GM19328 (cell line): ENCODE measurements at regions not wholly inside any gene's neighbourhood (a gene's known extent, or its start where the extent isn't known, plus 50 kb on each side); places are given as distances from the start of the nearest gene placed in this dataset.
"Not testable (repeated sequence)": the region's sequence is repeated elsewhere in the genome, so short reads cannot be mapped to it uniquely, and the experiment has no call there.

Experiments
- ATAC-seq: cut with Tn5 transposase; IDR thresholded peaks from one replicate; pipeline ENCODE4 v1.9.1; 2021; ENCODE audit warnings: mild to moderate bottlenecking, moderate library complexity; ENCODE audit not compliant: unreplicated experiment

DNA sequence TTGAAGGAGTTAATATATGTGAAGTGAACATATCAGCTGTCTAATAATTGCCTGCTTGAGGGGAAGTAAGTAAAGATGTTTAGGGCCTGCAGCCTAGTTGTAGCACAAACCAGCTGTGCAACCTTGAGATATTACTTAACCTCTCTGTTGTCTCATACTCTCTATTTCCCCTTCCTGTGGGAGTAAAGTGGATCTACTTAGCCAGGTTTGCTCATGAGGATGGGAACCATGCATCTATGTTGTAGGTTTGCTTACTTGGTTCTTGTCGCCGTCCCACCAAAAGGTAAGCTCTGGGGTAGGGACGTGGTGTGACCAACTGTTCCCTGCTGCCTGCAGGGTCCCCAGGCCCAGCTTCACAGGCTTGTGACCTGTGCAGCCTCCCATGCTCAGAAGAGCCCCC is 362.7 kb upstream of the SULF2 start:
- no peak for ATAC-seq

DNA sequence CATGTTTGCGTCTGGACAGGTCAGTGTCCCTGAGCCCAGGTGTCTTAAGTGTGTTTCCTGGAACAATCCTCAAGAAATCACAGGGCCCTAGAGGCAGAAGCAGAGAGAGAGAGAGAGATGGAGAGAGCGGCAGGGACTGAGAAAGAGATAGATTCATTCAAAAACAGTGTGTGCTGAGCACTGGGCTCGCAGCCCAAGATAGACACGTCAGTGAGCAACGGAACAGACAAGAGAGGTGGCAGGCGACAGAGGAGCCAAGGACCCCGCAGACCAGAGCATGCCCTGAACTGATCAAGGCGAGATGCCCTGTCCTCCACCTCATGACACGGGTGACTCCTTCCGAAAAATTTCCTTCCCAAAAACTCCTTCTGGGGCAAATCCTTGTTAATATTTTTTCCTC is 362.0 kb upstream of the SULF2 start:
- ATAC-seq = no peak

DNA sequence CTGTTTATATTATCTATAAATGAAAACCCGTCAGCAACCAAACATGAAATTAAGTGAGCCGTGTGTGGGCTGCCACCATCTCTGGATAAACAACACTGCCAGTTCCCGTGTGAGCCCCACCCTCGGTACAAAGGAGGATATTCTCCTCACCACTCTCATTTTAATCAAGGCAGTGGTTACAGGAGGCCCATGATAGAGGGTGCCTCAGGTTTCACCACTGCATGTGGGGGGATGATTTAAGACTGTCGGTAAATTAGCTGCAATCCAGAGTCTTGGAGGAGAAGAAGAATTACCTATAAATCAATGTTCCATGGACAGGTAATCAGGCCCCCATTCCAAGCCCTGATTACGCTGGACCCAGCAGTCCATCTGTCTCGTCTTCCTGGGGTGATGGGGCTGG is 361.6 kb upstream of the SULF2 start:
- ATAC-seq = no peak

DNA sequence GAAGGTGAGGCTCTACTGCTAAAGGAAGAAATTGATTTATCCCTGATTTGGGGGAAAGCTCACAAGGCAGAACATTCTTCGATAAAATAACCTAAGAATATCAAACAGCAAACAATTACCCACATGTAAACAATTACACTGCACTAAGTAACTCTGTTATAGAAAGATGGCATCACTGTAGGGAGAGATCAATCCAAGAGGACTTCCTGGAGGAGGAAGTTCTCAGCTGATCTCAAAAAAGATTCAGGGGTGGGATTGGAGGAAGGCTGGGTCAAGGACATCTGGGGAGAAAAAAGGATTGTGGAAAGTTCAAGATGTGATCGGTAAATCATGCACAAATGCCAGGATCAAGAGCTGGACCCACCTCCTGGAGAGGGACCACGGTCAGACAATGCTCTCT is 361.0 kb upstream of the SULF2 start:
- ATAC-seq = no peak

DNA sequence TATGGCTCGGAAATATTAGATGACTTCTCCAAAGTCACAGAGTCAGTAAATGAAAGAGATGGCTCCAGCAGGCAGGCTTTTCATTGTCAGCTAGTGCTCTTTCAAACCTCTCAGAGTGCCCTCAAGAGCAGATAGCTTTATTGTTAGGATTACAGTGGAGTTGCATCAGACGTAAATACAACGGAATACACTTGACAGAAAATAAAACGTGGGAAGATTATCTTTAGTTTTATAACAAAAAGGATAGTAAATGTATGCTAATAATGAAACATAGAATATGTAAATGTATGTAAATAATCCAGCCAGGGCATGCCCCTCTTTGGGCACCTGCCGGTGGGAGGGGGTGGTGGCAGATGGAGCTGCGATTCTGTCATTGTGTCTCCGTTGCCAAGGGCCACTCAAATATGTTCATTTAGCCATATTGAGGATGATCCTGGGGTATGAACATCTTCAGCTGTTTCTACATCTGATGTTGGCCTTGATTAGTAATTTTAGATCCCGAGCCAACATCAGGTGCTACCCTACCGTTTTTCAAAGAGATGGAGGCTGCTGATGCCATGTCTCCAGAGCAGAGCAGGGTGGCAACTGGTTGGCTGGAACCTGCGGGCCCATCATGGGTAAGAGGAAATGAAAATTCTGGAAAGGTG is 358.3 kb upstream of the SULF2 start:
- no peak for ATAC-seq

DNA sequence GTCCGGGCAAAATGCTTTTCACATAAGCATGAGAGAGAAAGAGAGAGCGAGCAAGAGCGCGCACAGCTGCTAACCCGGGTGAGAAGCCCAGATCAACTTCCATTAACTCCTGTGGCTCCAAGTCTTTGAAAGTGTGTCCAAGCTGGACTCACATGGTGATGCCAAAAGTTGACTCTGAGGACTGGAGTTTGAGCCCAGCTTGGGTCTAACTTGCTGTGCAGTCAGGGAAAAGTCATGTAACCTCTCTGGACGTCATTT is 357.2 kb upstream of the SULF2 start:
- ATAC-seq = no peak

DNA sequence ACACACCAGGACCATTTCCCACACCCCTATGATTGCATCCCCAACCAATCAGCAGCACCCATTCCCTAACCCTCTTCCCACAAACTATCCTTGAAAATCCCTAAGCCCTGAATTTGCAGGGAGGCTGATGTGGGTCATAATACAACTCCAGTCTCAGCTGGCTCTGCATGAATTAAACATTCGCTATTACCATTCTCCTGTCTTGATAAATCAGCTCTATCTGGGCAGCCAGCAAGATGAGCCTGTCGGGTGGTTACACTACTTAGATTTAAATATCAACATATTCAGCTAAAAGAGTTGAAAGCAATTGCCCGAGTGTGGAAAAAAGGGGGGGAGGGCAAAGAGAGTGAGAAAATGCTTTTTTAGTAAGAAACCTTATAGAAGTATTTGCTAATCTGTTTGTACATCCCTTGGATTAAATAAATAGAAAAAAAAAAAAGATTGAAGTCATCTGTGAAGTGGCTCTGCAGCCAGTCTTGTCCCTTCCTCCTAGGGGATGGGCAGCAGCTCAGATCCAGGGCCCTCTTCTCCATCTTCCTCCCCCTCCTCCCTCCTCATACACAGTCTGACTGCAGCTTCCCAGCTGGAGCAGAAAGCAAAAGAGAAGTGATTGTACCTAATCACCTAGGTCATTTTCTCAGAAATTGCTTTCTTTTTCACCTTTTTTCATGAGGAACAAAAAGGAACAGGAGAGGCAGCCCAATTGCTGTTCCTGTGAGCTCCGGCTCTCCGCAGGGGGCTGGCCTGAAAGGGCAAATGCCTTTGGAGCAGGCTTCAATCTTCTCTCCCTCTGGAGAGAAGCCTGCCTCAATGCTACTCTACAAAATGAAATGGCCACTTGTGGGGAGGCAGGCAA is 356.6 kb upstream of the SULF2 start:
- ATAC-seq = no peak

DNA sequence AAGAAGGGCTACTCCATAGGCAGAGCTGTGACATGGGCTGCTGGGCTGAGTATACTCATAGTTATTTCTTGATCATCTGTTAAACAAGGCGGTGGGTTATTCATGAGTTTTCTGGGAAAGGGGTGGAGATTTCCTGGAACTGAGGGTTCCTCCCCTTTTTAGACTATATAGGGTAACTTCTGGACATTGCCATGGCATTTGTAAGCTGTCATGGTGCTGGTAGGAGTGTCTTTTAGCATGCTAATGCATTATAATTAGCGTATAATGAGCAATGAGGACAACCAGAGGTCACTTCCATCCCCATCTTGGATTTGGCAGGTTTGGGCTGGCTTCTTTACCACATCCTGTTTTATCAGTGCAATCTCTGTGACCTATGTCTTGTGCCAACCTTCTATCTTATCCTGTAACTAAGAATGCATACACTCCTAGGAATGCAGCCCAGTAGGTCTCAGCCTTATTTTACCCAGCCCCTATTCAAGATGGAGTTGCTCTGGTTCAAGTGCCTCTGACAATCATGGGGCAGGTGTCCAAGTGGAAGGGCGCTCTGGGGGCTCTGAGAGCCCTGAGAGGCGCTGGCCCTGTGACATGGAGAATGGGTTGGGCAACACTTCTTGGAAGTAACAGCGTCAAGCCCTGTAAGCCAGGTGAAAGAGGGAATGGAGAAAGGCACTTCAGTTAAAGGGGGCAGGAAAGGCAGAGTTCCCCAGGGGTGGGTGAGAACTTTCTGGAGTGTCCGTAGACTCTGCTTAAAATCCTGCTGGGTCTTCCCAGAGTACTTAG is 354.2 kb upstream of the SULF2 start:
- ATAC-seq = no peak

DNA sequence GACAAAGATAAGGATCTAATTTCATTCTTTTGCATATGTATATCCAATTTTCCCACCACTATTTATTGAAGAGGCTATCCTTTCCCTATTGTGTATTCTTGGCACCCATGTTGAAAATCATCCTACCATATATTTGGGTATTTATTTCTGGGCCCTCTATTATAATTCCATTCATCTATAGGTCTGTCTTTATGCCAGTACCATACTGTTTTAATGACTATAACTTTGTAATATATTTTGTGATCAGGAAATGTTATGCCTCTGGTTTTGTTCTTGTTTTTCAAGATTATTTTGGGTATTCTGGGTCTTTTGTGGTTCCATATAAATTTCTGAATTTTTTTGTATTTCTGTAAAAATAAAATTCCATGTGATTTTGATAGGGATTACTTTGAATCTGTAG is 347.6 kb upstream of the SULF2 start:
- no peak for ATAC-seq

DNA sequence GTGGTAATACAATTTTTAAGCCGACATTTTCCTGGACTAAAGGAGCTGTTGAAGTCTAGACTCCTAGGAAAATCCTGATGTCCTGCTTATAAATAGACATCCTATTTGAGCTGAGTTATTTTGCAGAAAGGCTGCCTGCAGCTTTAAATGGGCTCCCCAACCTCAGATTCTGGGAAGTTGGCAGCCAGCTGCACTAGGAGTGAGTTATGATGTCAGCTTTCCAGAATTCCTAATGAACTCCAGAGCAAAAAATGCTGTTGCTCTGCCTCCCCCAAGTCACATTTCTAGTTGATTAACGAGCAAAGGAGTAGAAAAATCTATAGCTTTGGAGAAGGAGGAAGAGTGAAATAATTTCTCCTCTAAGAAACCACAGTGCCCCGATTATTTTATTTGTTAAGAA is 346.3 kb upstream of the SULF2 start:
- no peak for ATAC-seq

DNA sequence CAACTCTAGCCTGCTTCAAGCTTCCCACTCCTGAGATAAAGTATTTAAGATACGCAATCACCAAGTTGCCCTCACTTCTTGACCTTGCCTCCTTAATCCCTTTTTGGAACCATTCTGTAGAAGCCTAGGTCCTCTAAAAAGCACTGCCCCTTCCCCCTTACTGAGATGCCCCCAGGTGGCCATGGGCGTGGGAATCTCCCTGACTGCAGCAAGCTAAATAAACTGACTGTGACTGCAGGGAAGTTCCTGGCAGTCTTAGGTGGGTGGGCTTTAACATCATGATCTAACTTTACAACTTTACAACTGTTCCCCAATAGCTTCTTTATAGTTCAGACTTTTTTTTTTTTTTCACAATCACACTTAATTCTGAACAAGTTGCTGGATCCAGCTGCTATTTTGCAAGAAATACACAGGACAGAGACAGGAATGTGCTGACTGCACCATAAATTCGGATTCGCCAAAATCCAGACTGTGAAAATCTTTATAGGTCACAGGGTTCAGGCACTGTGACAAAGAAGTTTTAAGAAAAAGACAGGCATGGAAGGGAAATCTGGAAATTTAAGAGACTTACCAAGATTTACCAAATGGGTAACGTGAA is 344.2 kb upstream of the SULF2 start:
- no peak for ATAC-seq

DNA sequence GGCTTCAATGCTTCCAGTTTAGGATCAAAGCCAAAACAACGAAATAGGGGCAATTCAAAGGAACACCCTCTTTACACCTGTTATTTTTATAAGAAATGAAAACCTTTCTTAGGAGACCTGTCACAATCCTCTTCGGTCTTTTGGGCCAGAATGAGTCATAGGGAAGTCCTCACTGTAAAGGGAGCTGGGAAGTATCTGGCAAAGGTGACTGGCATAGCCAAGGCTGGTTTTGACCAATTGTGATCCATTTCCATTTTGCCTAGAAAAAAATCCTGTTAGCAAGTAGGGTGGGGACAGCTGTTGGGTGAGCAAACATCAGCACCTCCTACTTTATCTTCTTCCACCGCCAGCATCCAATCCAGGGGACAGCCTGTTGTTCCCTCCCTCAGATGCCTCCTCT is 343.2 kb upstream of the SULF2 start:
- no peak for ATAC-seq

DNA sequence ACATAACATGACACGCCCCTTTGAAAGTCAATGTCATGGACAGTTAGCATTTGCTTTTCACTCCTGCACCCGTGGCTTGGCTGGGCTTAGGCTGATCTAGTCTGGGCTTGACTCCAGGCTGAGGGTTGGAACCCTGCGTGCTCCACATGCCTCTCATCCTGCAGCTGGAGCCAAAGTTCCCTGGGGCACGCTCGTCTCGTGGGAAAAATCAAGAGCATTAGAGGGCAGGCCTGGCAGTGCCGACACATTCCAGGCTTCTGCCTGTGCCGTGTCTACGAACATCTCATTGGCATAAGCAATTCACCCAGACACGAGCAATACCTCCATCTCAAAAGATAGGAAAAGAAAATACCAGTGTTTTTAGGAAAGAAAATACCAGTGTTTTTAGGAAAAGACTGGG is 342.7 kb upstream of the SULF2 start:
- ATAC-seq = not testable (repeated sequence)

DNA sequence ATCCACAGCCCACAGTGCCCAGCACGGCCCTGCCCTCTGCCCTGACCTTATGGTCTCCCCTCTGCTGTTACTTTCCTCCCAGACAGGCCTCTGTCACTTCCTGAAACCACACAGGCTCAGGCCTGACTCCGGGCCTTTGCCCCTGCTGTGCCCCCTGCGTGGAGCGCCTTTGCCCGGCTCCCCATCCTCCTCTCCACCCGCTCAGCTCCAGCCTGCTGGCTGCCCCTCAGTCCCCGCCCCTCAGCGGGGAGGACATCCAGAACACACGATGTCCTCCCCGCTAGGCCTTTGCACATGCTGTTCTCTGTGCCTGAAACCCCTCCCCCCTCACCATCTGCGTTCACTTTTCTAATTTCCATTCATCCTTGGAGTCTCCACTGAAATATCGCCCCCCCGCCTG is 341.9 kb upstream of the SULF2 start:
- not testable (repeated sequence) for ATAC-seq

DNA sequence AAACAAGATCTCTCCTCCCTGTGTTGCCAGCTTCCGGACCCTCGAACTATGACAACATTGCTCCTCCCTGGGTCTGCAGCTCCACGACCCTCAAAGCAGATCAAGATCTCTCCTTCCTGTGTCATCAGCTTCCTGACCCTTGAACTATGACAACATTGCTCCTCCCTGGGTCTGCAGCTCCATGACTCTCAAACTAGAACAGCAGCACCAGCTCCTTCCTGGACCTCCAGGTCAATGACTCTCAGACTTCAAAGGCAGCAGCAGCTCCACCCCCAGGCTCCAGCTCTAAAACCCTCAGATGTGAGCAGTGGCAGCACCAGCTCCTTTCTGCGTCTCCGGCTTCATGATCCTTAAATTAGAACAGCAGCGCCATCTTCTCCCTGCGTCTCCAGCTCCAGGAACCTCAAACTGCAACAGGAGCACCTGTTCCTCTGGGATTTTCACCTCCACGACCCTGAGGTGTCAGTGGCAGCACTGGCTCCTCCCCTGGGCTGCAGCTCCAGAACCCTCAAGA is 341.0 kb upstream of the SULF2 start:
- no peak for ATAC-seq

DNA sequence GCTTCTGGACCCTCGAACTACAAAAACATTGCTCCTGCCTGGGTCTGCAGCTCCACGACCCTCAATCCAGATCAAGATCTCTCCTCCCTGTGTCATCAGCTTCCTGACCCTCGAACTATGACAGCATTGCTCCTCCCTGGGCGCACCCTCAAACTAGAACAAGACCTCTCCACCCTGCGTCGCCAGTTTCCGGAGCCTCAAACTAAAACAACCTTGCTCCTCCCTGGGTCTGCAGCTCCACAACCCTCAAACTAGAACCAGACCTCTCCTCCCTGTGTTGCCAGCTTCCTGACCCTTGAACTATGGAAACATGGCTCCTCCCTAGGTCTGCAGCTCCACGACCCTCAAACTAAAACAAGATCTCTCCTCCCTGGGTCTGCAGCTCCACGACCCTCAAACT is 339.7 kb upstream of the SULF2 start:
- no peak for ATAC-seq

DNA sequence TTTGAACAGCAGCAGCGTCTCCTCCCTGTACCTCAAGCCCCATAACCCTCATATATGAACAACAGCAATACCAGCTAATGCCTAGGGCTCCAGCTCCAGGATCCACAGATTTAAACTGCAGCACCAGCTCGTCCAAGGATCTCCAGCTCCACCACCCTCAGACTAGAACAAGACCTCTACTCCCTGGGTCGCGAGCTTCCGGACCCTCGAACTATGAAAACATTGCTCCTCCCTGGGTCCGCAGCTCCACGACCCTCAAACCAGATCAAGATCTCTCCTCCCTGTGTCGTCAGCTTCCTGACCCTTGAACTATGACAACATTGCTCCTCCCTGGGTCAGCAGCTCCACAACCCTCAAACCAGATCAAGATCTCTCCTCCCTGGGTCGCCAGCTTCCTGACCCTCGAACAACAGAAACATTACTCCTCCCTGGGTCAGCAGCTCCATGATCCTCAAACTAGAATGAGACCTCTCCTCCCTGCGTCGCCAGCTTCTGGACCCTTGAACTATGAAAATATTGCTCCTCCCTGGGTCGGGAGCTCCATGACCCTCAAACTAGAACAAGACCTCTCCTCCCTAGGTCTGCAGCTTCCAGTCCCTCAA is 339.0 kb upstream of the SULF2 start:
- ATAC-seq = no peak

DNA sequence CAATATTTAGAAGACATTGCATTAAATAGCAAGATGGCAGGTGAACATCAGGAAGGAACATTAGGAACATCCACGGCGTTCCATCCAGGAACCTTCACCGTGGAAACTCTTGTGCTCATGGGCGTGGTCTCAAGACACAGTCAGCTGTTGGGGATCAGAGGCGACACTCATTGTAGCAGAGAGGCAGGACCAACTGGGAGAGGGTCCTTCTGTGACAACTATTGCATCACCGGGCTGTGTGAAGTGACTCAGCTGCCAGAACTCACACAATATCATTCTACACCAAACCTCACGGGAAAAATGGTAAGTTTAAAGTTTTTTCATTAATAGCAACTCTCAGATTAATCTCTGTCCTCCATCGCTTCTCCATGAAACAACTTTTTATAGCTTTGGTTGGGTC is 334.8 kb upstream of the SULF2 start:
- no peak for ATAC-seq

DNA sequence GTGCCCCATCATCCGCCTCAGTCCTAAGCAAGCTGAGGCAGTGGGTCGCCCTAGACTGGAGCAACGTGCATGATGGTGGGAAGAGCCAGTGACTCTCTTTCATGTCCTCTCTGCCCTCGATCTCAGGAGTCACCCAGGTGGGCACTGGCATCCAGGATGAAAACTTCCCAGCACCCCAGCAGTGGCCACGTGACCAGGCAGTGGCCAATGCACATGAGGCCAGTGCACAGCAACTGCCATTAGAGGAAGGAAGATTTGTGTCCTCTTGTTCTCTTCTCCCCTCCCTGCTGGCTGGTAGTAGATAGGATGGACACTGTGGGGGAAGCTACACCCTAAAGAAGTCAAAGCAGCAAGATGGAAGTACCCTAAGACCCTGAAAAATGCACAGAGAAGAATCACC is 334.1 kb upstream of the SULF2 start:
- not testable (repeated sequence) for ATAC-seq

DNA sequence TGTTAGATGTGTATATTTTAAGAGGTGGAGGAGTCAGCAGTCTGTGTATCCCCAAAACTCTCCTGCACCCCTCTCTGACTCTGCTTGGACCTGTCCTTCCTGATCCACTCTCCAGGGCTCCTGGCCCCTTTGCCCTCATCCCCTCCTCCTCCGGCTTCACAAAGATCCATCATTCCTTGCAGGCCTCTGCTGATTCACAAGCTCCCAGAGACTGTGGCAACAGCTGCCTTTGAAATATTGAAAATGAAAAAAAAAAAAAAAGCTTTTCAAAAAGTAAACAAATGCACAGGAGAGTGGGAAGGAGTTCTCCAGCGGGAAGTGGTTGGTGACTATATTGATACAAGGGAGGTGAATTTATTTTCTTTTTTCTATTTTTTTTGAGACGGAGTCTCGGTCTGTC is 330.2 kb upstream of the SULF2 start:
- no peak for ATAC-seq

DNA sequence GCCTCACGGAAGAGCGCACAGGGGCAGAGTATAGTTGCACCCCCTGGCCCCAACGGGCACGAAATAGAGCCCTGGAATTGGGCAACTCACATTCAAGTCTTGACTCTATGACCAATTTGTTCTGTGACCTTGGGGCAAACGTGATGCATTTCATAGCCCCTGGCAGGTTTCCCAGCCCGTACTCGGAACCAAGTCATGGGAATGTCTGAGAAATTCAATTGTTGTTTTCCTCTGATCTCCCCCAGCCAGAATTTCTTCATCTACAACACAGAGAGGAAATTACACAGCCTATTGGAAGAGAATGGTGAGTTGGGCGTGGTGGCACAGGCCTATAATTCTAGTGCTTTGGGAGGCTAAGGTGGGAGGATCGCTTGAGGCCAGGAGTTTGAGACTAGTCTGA is 322.3 kb upstream of the SULF2 start:
- no peak for ATAC-seq
